HepG2 (cell line): ENCODE measurements at regions not wholly inside any gene's neighbourhood (a gene's known extent, or its start where the extent isn't known, plus 50 kb on each side); places are given as distances from the start of the nearest gene placed in this dataset.
A peak's percentile ranks its signal among the peaks of the same experiment; 100 is the strongest.

Source experiments
- BCL6 ChIP-seq: IDR thresholded peaks from 2 replicates; pipeline ENCODE4 v1.6.1; 2016; ENCODE audit warnings: missing genetic modification reagents, missing compliant biosample characterization
- GABPB1 ChIP-seq: IDR thresholded peaks from 2 replicates; pipeline ENCODE4 v1.6.1; 2016; ENCODE audit warnings: mild to moderate bottlenecking, missing genetic modification reagents, moderate library complexity, missing compliant biosample characterization
- GATAD1 ChIP-seq: IDR thresholded peaks from 2 replicates; pipeline ENCODE4 v1.6.1; 2016; ENCODE audit warnings: missing genetic modification reagents, missing compliant biosample characterization
- MEIS2 ChIP-seq: sonication (generic); formaldehyde crosslinking; IDR thresholded peaks from 2 replicates; pipeline ENCODE4 v1.9.0; 2021; ENCODE audit warnings: mild to moderate bottlenecking, missing genetic modification reagents
- MIER2 ChIP-seq: IDR thresholded peaks from 2 replicates; pipeline ENCODE4 v1.6.1; 2016; ENCODE audit warnings: missing biosample characterization, missing genetic modification reagents
- PATZ1 ChIP-seq: sonication (generic); formaldehyde crosslinking; IDR thresholded peaks from 2 replicates; pipeline ENCODE4 v1.4.0; 2020; ENCODE audit warnings: missing genetic modification reagents
- PITX1 ChIP-seq: sonication (generic); formaldehyde crosslinking; IDR thresholded peaks from 2 replicates; pipeline ENCODE4 v1.5.1; 2020; ENCODE audit warnings: mild to moderate bottlenecking, missing genetic modification reagents
- POLR2G ChIP-seq: fragments of 200-400 bp; formaldehyde crosslinking; IDR thresholded peaks from 2 replicates; pipeline ENCODE4 v1.6.1; 2018; ENCODE audit warnings: mild to moderate bottlenecking, low read depth, low read length, moderate library complexity
- RERE ChIP-seq: IDR thresholded peaks from 2 replicates; pipeline ENCODE4 v1.6.1; 2016; ENCODE audit warnings: low read depth, missing genetic modification reagents, missing compliant biosample characterization
- SMC3 ChIP-seq: IDR thresholded peaks from 2 replicates; pipeline ENCODE4 v1.6.1; 2011; ENCODE audit warnings: low read length, improper control_type of control experiment
- ZBTB20 ChIP-seq: sonication (generic); formaldehyde crosslinking; IDR thresholded peaks from 2 replicates; pipeline ENCODE4 v1.8.1; 2023; ENCODE audit warnings: missing genetic modification reagents, low read depth, mild to moderate bottlenecking, borderline replicate concordance
- ZNF138 ChIP-seq: sonication (generic); formaldehyde crosslinking; IDR thresholded peaks from 2 replicates; pipeline ENCODE4 v1.5.0; 2020; ENCODE audit warnings: mild to moderate bottlenecking, low read depth, missing genetic modification reagents
- ZNF615 ChIP-seq: sonication (generic); formaldehyde crosslinking; IDR thresholded peaks from 2 replicates; pipeline ENCODE4 v1.5.0; 2020; ENCODE audit warnings: mild to moderate bottlenecking, missing genetic modification reagents, borderline replicate concordance
- ZNF83 ChIP-seq: sonication (generic); formaldehyde crosslinking; IDR thresholded peaks from 2 replicates; pipeline ENCODE4 v1.4.0; 2020; ENCODE audit warnings: missing genetic modification reagents, mild to moderate bottlenecking, borderline replicate concordance
- TF ChIP-seq, protein P1 (sequence below): sonication (generic); formaldehyde crosslinking; IDR thresholded peaks from 2 replicates; pipeline ENCODE4 v1.5.0; 2020; ENCODE audit warnings: missing genetic modification reagents, mild to moderate bottlenecking, borderline replicate concordance
- TF ChIP-seq, protein P2 (sequence below): sonication (generic); formaldehyde crosslinking; IDR thresholded peaks from 2 replicates; pipeline ENCODE4 v1.5.1; 2020; ENCODE audit warnings: mild to moderate bottlenecking, missing genetic modification reagents, moderate library complexity

GRCh38 chr2:222795450-222796357 lies 65.1 kb upstream of the ACSL3 start (continued):
- TF ChIP-seq POLR2G (no peak; the same call in 1 of the 2 replicates), MEIS2 (CRISPR knock-in tag) (no peak; the same call in 1 of the 2 replicates), ZNF138 (no peak), SMC3 (0 out of 2 replicates have a peak, but pooled peaks have one; percentile 12), RERE (peak; percentile 98), BCL6 (peak; percentile 94), MIER2 (CRISPR knock-in tag) (peak; percentile 49; the same call in 1 of the 2 replicates), ZNF83 (no peak), GABPB1 (0 out of 2 replicates have a peak, but pooled peaks have one; percentile 13), PITX1 (CRISPR knock-in tag) (peak; percentile 92), ZNF615 (no peak), ZBTB20 (peak; percentile 87; the same call in 1 of the 2 replicates), PATZ1 (CRISPR knock-in tag) (peak; percentile 87), GATAD1 (CRISPR knock-in tag) (peak; percentile 67)
- TF ChIP-seq, protein P1, sequence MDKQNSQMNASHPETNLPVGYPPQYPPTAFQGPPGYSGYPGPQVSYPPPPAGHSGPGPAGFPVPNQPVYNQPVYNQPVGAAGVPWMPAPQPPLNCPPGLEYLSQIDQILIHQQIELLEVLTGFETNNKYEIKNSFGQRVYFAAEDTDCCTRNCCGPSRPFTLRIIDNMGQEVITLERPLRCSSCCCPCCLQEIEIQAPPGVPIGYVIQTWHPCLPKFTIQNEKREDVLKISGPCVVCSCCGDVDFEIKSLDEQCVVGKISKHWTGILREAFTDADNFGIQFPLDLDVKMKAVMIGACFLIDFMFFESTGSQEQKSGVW: no peak
- TF ChIP-seq, protein P2, sequence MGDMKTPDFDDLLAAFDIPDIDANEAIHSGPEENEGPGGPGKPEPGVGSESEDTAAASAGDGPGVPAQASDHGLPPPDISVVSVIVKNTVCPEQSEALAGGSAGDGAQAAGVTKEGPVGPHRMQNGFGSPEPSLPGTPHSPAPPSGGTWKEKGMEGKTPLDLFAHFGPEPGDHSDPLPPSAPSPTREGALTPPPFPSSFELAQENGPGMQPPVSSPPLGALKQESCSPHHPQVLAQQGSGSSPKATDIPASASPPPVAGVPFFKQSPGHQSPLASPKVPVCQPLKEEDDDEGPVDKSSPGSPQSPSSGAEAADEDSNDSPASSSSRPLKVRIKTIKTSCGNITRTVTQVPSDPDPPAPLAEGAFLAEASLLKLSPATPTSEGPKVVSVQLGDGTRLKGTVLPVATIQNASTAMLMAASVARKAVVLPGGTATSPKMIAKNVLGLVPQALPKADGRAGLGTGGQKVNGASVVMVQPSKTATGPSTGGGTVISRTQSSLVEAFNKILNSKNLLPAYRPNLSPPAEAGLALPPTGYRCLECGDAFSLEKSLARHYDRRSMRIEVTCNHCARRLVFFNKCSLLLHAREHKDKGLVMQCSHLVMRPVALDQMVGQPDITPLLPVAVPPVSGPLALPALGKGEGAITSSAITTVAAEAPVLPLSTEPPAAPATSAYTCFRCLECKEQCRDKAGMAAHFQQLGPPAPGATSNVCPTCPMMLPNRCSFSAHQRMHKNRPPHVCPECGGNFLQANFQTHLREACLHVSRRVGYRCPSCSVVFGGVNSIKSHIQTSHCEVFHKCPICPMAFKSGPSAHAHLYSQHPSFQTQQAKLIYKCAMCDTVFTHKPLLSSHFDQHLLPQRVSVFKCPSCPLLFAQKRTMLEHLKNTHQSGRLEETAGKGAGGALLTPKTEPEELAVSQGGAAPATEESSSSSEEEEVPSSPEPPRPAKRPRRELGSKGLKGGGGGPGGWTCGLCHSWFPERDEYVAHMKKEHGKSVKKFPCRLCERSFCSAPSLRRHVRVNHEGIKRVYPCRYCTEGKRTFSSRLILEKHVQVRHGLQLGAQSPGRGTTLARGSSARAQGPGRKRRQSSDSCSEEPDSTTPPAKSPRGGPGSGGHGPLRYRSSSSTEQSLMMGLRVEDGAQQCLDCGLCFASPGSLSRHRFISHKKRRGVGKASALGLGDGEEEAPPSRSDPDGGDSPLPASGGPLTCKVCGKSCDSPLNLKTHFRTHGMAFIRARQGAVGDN (CRISPR knock-in tag): no peak
